LHCN-M2 (cell line): ENCODE measurements at regions not wholly inside any gene's neighbourhood (a gene's known extent, or its start where the extent isn't known, plus 50 kb on each side); places are given as distances from the start of the nearest gene placed in this dataset.

ENCODE experiments used
- DNase-seq: peaks from one replicate; pipeline ENCODE4 v3.0.0-alpha.2; 2012; ENCODE audit warnings: low read depth

DNA sequence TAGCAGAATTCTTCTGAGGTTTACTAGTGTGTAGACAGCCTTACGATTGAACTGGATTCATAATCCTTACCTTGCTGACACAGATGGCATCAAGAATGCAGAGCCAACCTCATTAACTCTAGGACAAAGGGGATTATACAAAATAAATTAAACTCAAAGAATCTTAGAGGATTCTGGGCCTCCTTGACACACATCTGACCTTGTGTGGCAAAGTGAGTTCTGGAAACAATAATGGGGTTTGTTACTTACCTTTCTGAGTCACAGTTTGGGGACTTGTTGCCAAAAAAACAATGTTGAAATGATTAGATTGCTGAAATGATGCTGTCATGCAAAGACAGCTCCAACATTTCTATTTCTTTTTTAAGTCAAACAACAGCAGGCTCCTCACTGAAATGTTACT, 179.1 kb upstream of the ISX start:
- DNase-seq, result no peak

DNA sequence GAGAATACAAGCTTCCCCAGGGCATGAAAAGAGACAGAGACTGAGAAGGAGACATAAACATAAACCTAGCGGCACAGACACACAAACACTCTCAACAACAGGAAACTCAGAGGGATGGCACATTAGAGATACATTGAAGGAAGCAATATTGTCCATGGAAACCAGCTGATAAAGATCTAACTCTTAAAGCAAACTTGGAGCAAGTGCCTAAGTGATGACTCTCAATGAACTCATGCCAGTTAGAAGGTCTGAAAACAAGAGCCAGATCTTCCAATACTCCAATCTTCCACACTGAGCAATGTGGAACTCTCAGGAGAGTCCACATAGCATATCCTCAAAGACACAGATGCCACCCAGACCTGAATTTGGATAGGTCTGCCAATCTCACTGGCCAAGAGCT, 168.8 kb upstream of the ISX start:
- no peak for DNase-seq

DNA sequence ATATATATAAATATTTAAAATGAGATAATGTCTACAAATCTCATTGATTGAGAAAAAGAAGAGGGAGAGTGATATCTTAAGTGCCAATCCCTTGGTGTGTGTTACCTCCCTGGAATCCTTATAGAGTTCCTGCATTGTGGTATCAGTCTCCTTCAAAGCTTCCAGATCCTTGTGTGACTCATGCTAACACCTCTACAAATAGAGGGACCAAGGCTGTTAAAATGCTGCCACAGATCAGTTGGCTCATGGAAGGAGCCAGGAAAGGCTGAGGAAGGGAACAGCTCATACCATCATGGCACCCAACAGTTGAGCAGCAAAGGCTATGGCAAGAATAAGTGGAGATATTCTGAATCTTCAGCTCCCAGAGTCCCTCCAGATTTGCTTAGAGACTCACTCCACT, 163.6 kb upstream of the ISX start:
- DNase-seq, result no peak

DNA sequence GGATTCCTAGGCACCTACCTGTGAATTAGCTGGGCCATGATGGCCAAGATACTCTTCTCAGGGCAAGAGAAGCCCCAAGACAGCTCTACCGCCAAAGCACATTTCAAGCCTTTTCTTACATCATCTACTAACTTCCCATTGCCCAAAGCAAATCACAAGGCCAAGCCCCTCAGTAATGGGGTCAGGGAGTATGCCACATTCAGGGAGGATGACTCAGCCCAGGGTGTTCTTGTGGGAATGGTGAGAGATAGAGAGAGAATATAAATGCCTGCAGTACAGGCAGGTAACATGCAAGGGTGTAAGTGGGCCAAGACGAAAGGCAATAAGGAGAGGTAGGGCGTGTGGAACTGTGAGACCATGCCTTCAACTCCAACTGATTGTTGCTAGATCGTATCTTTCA, 162.5 kb upstream of the ISX start:
- DNase-seq, result no peak

DNA sequence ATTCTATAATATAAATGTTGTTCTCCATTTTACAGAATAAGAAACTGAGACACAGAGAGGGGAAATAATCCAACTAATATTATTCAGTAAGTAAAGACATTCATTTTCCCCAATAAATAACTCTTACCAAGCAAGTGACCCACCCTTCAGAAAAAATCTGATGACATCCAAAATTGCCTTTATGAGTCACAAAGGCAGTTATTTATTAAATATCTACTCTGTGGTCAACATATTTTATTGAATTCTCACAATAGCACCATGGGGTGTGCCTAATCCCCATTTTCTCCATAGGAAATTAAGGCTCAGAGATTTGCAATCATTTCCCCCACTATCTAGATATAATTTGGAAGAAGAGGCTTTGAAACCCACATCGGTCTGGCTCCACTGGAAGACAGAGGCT, 161.5 kb upstream of the ISX start:
- DNase-seq, result no peak

DNA sequence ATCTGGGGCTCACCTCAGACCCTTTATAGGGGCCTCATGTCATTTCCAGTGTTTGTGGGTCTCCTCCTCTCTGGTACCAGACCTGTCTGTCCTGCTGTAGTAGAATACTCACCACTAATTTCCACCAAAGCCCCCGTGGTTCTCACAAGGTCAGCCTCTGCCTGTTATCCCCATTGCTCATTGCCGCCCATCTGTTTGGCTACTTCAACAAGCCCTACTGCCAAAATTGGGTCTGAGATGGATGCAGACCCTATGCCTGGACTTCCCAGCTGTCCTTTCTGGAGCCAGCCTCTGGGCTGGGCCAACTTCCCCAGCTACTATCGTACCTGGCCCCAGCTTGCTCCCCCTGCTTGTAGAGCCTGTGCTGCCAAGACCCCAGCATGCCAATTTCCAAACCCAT, 152.1 kb upstream of the ISX start:
- no peak for DNase-seq

DNA sequence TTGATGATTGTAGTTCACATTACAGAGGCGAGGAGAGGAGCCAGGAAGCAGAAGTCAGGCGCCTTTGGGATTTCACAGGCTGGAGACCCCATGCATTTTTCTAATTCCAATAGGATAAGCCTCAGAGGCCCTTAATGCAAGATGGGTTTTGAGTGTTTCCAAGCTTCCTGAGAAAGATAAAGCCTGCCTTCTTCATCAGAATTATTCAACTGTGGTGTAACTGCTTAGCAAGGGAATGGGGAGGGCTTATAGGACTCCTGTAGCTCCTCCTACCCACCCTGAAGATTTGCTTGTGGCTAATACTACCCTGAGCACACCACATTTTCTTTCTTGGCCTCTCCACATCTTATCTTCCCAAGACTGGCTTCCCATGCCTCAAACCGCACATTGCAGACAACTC, 151.1 kb upstream of the ISX start:
- no peak for DNase-seq

DNA sequence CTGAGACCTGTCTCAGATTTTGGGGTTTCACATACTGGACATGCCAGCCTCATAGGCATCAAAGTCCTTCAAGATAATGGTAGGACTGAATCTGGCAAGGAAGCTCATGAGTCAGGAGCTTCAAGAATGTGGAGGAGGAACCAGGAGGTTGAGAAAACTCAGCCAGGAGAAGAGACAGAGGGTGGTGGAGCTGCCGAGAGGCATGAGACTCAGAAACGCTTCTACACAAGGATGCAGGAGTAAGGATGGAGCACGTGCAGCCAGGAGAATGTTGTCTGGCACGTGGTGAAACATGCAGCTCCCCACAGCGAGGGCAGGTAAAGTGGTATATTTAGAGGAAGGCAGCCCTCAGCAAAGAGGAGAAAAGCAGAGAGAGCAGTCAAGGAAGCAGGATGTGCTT, 148.7 kb upstream of the ISX start:
- DNase-seq, result no peak

DNA sequence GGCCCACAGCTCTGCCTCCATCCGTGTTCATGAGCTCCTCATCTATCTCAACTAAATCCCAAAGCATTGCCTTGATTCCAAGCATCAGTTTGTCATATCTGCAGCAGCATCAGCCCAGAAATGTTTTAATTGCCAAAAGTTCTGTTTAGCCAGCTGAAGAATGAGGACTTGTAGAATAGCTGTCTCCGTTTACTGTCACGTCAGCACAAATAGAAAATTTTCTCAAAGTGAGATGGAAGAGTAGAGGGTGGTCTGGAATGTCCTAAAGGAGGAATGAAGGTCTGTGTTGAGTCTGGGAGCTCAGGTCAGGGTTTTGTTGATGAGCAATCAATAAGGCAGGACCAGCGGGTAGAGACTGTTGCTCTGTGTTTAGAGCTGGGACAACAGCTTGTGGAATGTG, 134.9 kb upstream of the ISX start:
- DNase-seq, result no peak

DNA sequence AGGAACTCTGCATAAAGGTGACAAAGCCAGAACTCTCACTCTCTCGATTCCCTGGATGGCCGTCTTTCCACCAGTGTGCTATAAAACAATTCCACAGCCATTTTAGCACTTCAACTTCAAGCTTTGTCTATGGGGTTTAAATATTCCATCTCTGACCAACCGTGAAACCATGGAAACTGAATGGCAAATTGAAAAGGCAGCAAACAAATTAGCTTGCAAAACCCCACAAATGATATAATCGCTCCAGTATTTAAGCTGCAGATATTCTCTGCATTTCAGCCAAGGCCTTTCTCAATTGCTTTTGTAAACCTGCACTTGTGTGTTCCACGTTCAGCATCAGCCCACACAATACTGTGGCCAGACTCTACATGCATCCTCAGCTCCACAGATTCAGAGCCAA, 131.7 kb upstream of the ISX start:
- DNase-seq, result no peak

DNA sequence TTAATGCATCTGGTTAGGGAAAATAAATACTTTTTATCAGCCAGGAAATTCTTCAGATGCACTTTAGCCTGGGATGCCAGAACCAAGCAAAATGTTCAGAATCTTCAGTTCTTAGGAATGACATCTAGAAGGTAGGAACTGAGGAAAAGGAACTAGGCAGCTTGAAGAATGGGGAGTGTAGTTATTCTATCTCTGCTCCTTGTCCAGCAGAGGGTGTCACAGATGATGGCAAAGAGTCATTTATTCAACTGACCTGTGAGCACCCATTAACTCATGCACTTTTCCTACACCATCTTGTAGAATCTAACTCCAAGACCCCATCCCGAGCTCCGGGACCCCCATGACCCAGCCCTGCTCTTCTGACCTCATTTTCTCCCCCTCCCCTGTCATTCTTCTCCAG, 122.1 kb upstream of the ISX start:
- no peak for DNase-seq

DNA sequence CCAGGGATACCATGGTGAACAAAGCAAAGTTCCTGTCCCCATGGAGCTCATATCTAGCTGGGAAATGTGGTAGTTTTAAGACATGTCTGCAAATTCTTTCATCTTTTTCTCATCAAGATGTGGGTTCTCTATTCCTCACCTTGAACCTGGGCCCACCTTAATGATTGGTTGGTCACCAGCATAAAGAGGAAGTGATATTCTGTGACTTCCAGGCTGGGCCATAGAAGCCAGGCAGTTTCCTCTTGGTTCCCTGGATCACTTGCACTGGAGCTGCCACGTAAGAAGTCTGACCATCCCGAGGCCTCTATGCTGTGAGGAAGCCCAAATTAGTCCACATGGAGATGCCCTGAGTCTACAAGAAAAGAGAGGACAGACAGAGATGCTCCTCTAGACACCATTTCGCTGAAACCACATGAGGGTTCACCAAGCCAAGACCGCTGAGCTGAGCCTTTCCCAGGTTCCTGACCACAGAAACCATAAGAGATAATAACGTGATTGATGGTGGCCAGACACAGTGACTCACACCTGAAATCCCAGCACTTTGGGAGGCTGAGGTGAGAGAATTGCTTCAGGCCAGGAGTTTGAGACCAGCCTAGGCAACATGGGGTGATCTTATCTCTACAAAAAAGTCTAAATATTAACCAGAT, 119.5 kb upstream of the ISX start:
- DNase-seq, result no peak

DNA sequence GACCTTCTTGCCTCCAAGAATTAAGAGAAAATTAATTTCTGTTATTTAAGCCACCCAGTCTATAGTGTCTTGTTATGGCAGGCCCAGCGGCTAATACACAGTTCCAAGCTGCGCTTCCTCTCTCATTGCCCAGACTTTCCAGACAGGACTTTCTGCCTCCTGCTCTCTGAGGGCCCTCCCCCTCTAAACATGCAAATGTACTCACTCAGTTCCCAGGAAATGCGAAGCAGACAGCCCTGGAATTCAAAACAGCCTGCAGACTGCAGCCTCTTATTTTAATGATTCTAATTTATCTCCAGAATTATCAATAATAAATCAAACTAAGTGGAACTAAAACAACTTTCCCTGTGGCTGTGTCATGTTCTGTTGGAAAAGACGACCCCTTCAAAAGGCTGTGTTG, 115.5 kb upstream of the ISX start:
- DNase-seq, result no peak

DNA sequence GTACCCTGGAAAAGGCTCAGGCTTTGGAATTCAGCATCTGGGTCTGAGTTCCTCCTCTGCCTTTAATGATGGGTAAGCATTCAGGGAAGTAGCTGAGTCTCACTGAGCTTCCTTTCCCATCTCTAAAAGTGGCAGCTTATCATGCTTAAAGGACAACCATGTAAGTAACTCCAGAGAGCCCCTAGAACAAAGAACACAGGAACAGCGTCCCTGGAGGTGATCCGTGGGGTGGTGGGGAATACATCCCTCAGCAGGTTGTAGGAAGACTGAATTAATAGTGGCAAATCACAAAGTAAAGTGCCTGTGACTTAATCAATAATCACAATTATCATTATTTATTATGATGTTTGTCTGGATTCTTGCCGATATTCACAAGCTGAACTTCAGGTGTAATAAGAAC, 114.7 kb upstream of the ISX start:
- DNase-seq, result no peak

DNA sequence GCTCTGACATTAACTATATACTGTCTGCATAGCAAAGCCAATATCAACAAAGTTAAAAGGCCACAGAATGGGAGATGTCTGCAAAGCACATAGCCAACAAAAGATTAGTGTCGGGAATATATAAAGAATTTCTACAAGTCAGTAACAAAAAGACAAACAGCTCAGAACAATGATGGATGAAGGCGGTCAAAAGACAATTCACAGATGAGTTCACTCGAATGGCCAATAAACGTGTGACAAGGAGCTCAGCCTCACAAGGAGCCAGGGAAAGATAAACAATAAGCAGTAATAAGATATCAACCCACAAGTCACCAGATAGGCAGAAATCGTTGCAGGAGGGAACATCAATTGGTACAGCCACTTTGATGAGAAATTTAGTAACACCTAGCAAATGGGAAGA, 106.0 kb upstream of the ISX start:
- DNase-seq, result no peak

DNA sequence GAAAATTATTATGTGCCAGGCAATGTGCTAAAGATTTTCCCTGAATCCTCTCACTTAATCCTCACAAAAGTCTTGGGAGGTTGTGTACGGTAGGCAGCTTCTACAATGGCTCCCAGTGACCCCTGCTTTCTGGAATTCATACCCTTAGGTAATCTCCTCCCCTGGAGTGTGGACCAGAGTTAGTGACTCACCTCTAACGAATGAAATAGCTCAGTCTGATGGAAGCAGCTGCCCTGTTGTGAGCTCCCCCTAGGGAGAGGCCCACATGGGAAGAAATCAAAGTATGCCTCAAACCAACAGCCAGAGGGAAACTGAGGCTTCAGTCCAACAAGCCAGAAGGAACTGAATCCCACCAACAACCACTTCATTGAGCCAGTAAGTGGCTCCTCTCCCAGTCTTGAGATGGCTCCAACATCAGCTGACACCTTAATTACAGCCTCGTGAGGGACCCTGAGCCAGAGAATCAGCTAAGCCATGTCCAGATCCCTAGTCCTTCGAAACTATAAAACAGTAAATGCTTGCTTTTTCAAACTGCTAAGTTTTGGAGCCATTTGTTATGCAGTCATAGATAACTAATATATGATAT, 98.9 kb upstream of the ISX start:
- DNase-seq, result no peak

DNA sequence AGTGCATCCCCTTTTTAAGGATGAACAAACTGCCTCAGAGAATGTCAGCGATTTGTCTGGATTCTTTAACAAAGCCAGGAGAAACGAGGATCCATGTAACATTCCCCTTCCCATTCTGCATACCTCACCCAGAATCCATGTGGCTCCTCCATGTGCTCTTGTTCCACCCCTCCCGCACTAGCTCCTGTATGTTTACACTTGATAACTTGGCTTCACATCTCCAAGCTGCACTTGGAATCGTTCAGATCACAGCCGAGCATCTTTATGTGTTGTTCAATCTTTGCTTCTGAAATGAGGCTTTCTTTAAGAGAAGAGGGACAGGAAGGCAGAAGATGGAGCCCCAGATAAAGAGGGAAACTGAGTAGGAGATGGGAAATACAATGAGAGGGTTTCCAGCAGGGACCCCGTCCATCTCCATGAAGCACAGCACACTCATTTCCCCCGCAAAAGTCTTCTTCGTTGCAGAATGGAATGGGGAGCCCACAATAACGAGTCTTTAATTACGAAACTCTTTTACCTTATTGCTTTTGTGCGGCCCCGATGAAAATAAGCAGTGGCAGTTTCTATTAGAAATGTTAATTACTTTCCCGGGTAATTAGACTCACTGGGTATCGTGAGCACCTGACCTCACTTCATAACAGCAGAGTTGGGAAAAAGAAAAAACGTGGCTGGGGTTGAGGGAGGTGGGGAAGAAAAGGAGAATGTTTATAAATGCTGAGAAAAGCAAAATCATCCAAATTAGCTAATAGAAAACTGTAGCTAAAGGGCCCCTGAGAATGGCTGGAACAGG, 96.8 kb upstream of the ISX start:
- no peak for DNase-seq

DNA sequence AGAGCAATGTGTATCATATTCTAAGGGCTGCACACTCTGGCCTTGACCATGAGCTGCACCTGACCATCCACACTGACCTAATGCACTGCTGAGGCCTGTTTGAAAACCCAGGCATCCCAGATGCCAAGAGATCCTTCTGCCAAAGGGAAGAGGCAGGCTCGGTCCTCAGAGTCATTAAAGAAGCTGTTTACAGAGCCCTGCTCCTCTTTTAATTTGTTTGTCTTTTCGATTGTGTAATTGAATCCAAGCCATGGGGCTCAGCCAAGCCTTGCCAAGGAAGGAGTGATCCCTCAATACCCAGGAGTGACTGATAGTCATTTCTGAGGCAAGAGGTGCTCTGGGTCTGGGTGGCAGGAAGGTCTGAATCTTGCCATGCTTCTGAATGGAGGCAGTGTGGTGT, 94.5 kb upstream of the ISX start:
- DNase-seq, result no peak

DNA sequence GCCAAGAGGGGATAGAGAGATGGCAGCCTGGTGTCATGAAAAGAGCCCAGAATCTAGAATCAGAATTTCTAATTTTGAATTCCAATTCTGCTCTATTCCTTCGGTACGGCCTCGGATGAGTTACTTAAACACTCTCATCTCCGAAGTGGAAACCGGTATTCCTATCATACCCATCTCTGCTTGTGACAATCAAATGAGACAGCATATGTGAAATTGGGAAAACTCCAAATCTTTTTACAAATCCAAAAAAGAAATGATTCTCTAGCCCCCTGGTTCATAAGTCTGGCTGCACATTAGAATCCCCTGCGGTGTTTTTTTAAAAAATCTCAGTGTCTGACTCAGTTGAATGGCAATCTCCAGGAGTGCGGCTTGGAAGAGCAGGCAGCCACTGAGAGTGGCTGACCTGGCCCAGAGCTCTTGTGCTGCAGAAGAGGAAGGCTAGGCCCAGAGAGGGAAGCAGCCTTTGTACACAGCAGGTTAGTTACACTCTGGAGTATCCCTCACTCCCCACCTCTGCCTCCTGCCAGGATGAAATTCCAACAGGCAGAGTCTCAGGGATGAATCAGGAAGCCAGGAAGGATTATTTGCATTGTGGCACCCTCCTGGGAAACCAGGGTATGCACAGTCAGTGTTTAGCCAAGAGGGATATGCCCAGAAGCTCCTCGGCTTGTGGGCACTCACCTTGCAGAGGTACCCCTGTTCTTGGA, 93.6 kb upstream of the ISX start:
- DNase-seq, result no peak

DNA sequence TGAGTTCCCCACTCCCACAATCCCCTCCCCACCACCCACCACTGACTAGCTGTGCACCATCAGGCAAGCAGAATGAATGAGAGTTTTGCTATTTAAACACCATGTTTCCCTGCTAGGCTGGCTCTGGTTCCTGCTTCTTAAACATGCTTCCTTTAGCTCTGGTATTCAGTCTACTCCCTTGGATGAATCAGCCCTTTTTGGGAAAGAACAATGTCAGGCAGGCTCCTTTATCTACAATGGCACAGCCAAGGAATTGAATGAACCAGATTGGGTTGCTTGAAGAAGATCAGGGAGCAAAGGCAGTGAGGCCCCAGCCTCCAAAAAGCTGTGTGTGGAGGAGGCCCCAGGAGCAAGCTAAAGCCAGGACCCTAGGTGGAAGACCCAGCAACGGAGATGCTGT, 92.9 kb upstream of the ISX start:
- no peak for DNase-seq

DNA sequence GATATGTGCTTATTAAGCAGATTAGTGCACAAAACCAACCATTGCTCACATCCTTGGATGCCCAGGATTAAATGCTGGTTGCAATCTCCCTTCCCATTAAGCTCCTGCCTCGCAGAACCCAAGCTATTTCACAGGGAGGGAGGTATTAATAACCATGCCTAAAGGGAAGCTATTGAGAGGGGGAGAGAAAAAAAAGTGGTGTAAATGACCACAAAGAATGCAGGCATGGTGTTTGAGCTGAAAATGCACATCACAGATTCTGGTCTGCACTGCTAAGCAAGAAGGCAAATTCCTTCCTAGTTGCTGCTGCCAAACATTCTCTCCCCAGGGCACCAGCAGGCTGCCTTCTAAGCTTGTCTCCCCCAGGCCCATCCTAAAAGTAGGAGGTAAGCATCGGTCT, 92.0 kb upstream of the ISX start:
- DNase-seq, result no peak

DNA sequence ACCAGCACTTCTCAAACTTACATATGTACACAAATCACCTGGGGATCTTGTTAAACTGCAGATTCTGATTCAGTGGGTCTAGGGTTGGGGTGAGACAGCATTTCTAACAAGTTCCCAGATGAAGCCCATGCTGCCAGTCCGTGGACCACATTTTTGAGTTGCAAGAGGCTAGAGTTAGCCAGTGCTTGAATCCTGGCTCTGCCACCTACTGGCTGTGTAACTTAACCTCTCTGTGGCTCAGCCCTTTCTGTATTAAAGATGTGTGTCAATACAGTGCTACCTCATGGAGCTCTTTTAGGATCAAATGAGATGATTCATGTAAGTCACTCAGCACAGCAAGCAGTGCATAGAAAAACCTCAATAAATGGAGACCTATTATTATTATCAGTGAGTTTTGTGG, 90.2 kb upstream of the ISX start:
- no peak for DNase-seq

DNA sequence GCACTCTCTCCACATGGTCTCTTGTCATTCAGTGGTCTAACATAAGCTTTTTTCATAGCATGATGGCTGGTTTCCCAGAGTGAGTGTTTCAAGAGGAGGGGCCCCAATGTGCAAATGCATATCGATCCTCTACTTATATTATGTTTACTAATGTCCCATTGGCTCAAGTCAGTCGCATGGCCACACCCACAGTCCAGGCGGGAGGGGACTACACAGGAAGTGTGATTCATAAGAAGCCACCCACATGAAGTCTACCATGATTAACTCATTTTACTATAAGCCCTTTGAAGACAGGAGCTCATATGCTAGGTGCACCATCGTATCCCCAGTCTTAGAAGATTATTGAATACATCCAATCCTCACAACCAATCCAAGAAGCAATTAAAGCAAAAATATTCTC, 89.5 kb upstream of the ISX start:
- DNase-seq, result no peak
